Smooth muscle cell (in vitro differentiated cells): ENCODE measurements at regions not wholly inside any gene's neighbourhood (a gene's known extent, or its start where the extent isn't known, plus 50 kb on each side); places are given as distances from the start of the nearest gene placed in this dataset.

ENCODE experiments used
- DNase-seq: peaks from one replicate; lab custom pipeline; 2025; ENCODE audit not compliant: unreplicated experiment; lab: John Stamatoyannopoulos, UW
- H2AFZ ChIP-seq: fragments of 200-600 bp; sonication (generic); 2 replicates; pipeline ENCODE4 v1.6.0; 2016; ENCODE audit warnings: antibody characterized with exemption, low read depth, mild to moderate bottlenecking
- H3F3A ChIP-seq: fragments of 200-600 bp; sonication (generic); 2 replicates; pipeline ENCODE4 v1.6.0; 2017; ENCODE audit warnings: antibody characterized with exemption, low read depth
- H3K27ac ChIP-seq: fragments of 200-600 bp; sonication (generic); 2 replicates; pipeline ENCODE4 v1.5.1; 2016; ENCODE audit warnings: low read depth, mild to moderate bottlenecking
- H3K27me3 ChIP-seq: fragments of 200-600 bp; sonication (generic); 2 replicates; pipeline ENCODE4 v1.6.1; 2016; ENCODE audit warnings: low read depth, mild to moderate bottlenecking
- H3K36me3 ChIP-seq: fragments of 200-600 bp; sonication (generic); 2 replicates; pipeline ENCODE4 v1.5.1; 2016; ENCODE audit warnings: low read depth
- H3K4me1 ChIP-seq: fragments of 200-600 bp; sonication (generic); 2 replicates; pipeline ENCODE4 v1.5.1; 2016; ENCODE audit warnings: low read depth
- H3K4me2 ChIP-seq: fragments of 200-600 bp; sonication (generic); 2 replicates; pipeline ENCODE4 v1.6.0; 2016; ENCODE audit warnings: mild to moderate bottlenecking
- H3K4me3 ChIP-seq: fragments of 200-600 bp; sonication (generic); 2 replicates; pipeline ENCODE4 v1.5.1; 2016; ENCODE audit warnings: mild to moderate bottlenecking
- H3K79me2 ChIP-seq: fragments of 200-600 bp; sonication (generic); 2 replicates; pipeline ENCODE4 v1.6.0; 2016; ENCODE audit warnings: low read depth, mild to moderate bottlenecking
- H3K9ac ChIP-seq: fragments of 200-600 bp; sonication (generic); 2 replicates; pipeline ENCODE4 v1.6.0; 2016; ENCODE audit warnings: low read depth
- H3K9me3 ChIP-seq: fragments of 200-600 bp; sonication (generic); replicated peaks from 2 replicates; pipeline ENCODE4 v1.5.1; 2016; ENCODE audit warnings: low read depth
- H4K20me1 ChIP-seq: fragments of 200-600 bp; sonication (generic); 2 replicates; pipeline ENCODE4 v1.6.0; 2016; ENCODE audit warnings: low read depth
- WGBS: methylation state at CpG from one replicate; pipeline ENCODE4 v1.1.7; 2016; ENCODE audit warnings: low lambda C conversion rate; 5-methylcytosine and 5-hydroxymethylcytosine counted together
- TF ChIP-seq, protein P1 (sequence below): fragments of 200-600 bp; sonication (generic); IDR thresholded peaks from 2 replicates; pipeline ENCODE4 v1.5.1; 2017; ENCODE audit warnings: borderline replicate concordance, mild to moderate bottlenecking, antibody characterized with exemption; ENCODE audit not compliant: insufficient read depth, poor library complexity, severe bottlenecking

DNA sequence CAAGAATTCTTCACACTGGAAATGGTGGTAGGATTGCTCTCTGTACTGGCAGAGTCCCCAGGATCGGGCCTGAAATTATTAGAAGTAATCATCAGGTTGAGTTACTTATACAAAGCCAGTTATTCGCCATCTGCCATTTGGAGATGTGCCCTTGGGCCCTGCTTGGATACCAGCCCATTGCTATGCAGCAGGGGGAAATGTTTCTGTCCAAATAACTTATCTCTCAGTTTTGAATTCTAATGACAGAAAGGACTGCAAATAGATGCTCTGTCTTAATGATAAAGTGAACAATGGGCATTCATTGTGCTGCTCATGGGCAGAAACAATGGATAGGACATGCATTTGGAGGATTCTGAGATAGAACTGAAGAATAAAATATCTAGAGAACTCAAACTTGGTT is 139.1 kb upstream of the PELI2 start:
- Histone ChIP-seq H3K4me2 (no peak overlapping the region), H3K36me3 (no peaks in the 10 kb centered on the region), H3K9ac (no peak overlapping the region), H2AFZ (no peak overlapping the region), H3K9me3 (peaks cover 4% of the 10 kb centered on the region), H3K4me3 (no peak overlapping the region), H3K27me3 (no peaks in the 10 kb centered on the region), H3K4me1 (no peaks in the 10 kb centered on the region), H4K20me1 (no peaks in the 10 kb centered on the region), H3F3A (no peaks in the 10 kb centered on the region), H3K27ac (no peak overlapping the region), H3K79me2 (no peaks in the 10 kb centered on the region)
- TF ChIP-seq, protein P1, sequence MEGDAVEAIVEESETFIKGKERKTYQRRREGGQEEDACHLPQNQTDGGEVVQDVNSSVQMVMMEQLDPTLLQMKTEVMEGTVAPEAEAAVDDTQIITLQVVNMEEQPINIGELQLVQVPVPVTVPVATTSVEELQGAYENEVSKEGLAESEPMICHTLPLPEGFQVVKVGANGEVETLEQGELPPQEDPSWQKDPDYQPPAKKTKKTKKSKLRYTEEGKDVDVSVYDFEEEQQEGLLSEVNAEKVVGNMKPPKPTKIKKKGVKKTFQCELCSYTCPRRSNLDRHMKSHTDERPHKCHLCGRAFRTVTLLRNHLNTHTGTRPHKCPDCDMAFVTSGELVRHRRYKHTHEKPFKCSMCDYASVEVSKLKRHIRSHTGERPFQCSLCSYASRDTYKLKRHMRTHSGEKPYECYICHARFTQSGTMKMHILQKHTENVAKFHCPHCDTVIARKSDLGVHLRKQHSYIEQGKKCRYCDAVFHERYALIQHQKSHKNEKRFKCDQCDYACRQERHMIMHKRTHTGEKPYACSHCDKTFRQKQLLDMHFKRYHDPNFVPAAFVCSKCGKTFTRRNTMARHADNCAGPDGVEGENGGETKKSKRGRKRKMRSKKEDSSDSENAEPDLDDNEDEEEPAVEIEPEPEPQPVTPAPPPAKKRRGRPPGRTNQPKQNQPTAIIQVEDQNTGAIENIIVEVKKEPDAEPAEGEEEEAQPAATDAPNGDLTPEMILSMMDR: no peak
- WGBS: 94% methylated on average over 2 of the region's 2 CpGs
- no peak for DNase-seq

DNA sequence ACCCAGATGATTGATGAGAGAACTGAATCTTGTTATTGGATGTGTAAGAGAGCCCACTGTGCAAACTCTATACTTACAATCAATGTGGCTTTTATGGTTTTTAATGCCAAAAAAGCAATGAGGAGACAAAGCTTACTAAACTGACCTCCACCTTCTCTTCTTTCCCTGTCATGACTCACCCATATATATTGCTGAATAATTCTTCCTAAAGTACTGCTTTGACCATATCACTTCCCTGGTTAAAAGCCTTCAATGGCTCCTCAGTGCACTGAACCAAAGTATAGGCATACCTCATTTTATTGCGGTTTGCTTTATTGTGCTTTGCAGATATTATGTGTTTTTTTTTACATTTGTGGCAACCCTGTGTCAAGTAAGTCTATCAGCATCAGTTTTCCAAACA is 138.4 kb upstream of the PELI2 start:
- H3K27ac ChIP-seq: no peak overlapping the region
- no peak for DNase-seq
- H2AFZ ChIP-seq: no peak overlapping the region
- H3K79me2 ChIP-seq: no peaks in the 10 kb centered on the region
- no peaks in the 10 kb centered on the region for H3F3A ChIP-seq
- no peaks in the 10 kb centered on the region for H3K27me3 ChIP-seq
- H3K9ac ChIP-seq: no peak overlapping the region
- TF ChIP-seq, protein P1: no peak
- no peaks in the 10 kb centered on the region for H4K20me1 ChIP-seq
- no peaks in the 10 kb centered on the region for H3K36me3 ChIP-seq
- no peak overlapping the region for H3K4me2 ChIP-seq
- no peaks in the 10 kb centered on the region for H3K4me1 ChIP-seq
- no peak overlapping the region for H3K4me3 ChIP-seq
- 97% methylated on average over 1 of the region's 1 CpG for WGBS
- peaks cover 4% of the 10 kb centered on the region for H3K9me3 ChIP-seq

DNA sequence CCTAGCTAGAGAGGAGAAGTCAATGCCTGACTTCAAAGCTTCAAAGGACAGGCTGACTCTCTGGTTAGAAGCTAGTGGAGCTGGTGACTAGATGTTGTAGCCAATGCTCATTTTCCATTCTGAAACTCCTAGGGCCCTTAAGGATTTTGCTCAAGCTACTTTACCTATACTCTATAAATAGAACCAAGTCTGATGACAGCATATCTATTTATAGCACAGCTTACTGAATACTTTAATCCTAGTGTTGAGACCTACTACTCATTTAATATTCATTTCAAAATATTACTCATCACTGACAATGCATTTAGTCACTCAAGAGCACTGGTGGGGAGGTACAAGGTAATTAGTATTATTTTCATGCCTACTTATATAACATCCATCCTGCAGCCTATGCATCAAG is 137.2 kb upstream of the PELI2 start:
- TF ChIP-seq, protein P1: no peak
- no peak overlapping the region for H3K9ac ChIP-seq
- no peaks in the 10 kb centered on the region for H3K36me3 ChIP-seq
- H2AFZ ChIP-seq: no peak overlapping the region
- no peaks in the 10 kb centered on the region for H4K20me1 ChIP-seq
- H3K4me3 ChIP-seq: no peak overlapping the region
- no peaks in the 10 kb centered on the region for H3K27me3 ChIP-seq
- H3K9me3 ChIP-seq: peaks cover 4% of the 10 kb centered on the region
- no peak overlapping the region for H3K4me2 ChIP-seq
- no peaks in the 10 kb centered on the region for H3K4me1 ChIP-seq
- DNase-seq: no peak
- H3K79me2 ChIP-seq: no peaks in the 10 kb centered on the region
- H3F3A ChIP-seq: no peaks in the 10 kb centered on the region
- no peak overlapping the region for H3K27ac ChIP-seq

DNA sequence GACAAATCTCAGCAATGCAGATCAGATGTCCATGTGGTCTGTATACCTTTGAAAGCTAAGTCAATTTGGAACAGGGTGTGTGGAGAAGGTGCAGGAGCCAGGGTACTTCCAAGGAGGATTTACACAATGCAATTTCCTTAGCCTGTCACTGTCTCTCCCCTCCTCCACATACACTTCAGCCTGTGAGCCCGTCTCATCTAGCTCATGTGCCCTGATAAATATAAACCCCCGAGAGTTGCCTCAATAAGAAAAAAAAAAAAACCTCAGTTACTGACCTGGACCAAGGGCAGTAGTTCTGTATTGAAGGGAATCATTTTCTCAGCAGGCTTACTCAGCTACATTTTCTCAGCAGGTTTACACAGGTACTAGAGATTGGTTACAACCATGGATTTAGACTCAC is 132.1 kb upstream of the PELI2 start:
- Histone ChIP-seq H3K4me2 (no peak overlapping the region), H4K20me1 (no peaks in the 10 kb centered on the region), H3F3A (no peaks in the 10 kb centered on the region), H3K79me2 (no peaks in the 10 kb centered on the region), H3K4me1 (no peaks in the 10 kb centered on the region), H2AFZ (no peak overlapping the region), H3K27ac (no peak overlapping the region), H3K9ac (no peak overlapping the region), H3K36me3 (no peaks in the 10 kb centered on the region), H3K9me3 (peaks cover under 1% of the 10 kb centered on the region), H3K27me3 (no peaks in the 10 kb centered on the region), H3K4me3 (no peak overlapping the region)
- DNase-seq: no peak
- TF ChIP-seq, protein P1: no peak
- 67% methylated on average over 2 of the region's 2 CpGs for WGBS
